WTC11 (cell line): ENCODE measurements at regions not wholly inside any gene's neighbourhood (a gene's known extent, or its start where the extent isn't known, plus 50 kb on each side); places are given as distances from the start of the nearest gene placed in this dataset.

Source experiments
- ETV6 ChIP-seq: sonication (generic); formaldehyde crosslinking; IDR thresholded peaks from 2 replicates; pipeline ENCODE4 v1.8.1; 2022; ENCODE audit warnings: mild to moderate bottlenecking, missing genetic modification reagents
- NFE2L1 ChIP-seq: sonication (generic); formaldehyde crosslinking; IDR thresholded peaks from 2 replicates; pipeline ENCODE4 v1.8.1; 2023; ENCODE audit warnings: missing genetic modification reagents
- USF2 ChIP-seq: sonication (generic); formaldehyde crosslinking; IDR thresholded peaks from 2 replicates; pipeline ENCODE4 v1.8.1; 2023; ENCODE audit warnings: mild to moderate bottlenecking, missing genetic modification reagents, moderate library complexity
- TF ChIP-seq, protein P1 (sequence below): sonication (generic); formaldehyde crosslinking; conservative IDR thresholded peaks from 2 replicates; pipeline ENCODE4 v1.8.1; 2023; ENCODE audit warnings: mild to moderate bottlenecking, low read depth, missing genetic modification reagents, moderate library complexity
- TF ChIP-seq, protein P2 (sequence below): fragments of 200-600 bp; IDR thresholded peaks from 2 replicates; pipeline ENCODE4 v1.8.0; 2022; ENCODE audit warnings: antibody characterized with exemption
- TF ChIP-seq, protein P3 (sequence below): sonication (generic); formaldehyde crosslinking; IDR thresholded peaks from 2 replicates; pipeline ENCODE4 v1.8.0; 2022; ENCODE audit warnings: mild to moderate bottlenecking, missing genetic modification reagents

- TF ChIP-seq, protein P1, sequence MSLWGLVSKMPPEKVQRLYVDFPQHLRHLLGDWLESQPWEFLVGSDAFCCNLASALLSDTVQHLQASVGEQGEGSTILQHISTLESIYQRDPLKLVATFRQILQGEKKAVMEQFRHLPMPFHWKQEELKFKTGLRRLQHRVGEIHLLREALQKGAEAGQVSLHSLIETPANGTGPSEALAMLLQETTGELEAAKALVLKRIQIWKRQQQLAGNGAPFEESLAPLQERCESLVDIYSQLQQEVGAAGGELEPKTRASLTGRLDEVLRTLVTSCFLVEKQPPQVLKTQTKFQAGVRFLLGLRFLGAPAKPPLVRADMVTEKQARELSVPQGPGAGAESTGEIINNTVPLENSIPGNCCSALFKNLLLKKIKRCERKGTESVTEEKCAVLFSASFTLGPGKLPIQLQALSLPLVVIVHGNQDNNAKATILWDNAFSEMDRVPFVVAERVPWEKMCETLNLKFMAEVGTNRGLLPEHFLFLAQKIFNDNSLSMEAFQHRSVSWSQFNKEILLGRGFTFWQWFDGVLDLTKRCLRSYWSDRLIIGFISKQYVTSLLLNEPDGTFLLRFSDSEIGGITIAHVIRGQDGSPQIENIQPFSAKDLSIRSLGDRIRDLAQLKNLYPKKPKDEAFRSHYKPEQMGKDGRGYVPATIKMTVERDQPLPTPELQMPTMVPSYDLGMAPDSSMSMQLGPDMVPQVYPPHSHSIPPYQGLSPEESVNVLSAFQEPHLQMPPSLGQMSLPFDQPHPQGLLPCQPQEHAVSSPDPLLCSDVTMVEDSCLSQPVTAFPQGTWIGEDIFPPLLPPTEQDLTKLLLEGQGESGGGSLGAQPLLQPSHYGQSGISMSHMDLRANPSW (CRISPR knock-in tag), result no peak
- TF ChIP-seq, protein P2, sequence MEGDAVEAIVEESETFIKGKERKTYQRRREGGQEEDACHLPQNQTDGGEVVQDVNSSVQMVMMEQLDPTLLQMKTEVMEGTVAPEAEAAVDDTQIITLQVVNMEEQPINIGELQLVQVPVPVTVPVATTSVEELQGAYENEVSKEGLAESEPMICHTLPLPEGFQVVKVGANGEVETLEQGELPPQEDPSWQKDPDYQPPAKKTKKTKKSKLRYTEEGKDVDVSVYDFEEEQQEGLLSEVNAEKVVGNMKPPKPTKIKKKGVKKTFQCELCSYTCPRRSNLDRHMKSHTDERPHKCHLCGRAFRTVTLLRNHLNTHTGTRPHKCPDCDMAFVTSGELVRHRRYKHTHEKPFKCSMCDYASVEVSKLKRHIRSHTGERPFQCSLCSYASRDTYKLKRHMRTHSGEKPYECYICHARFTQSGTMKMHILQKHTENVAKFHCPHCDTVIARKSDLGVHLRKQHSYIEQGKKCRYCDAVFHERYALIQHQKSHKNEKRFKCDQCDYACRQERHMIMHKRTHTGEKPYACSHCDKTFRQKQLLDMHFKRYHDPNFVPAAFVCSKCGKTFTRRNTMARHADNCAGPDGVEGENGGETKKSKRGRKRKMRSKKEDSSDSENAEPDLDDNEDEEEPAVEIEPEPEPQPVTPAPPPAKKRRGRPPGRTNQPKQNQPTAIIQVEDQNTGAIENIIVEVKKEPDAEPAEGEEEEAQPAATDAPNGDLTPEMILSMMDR, result no peak
- TF ChIP-seq, protein P3, sequence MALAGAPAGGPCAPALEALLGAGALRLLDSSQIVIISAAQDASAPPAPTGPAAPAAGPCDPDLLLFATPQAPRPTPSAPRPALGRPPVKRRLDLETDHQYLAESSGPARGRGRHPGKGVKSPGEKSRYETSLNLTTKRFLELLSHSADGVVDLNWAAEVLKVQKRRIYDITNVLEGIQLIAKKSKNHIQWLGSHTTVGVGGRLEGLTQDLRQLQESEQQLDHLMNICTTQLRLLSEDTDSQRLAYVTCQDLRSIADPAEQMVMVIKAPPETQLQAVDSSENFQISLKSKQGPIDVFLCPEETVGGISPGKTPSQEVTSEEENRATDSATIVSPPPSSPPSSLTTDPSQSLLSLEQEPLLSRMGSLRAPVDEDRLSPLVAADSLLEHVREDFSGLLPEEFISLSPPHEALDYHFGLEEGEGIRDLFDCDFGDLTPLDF (CRISPR knock-in tag), result no peak
- TF ChIP-seq ETV6 (CRISPR knock-in tag) (no peak), USF2 (CRISPR knock-in tag) (no peak), NFE2L1 (CRISPR knock-in tag) (no peak)
Observed at GRCh38 chr4:1488831-1489638, 82.8 kb upstream of the NKX1-1 start.
